ENCODE measurements at regions not wholly inside any gene's neighbourhood (a gene's known extent, or its start where the extent isn't known, plus 50 kb on each side); places are given as distances from the start of the nearest gene placed in this dataset.

- DNase-seq = no peak
Observed at GRCh38 chr3:187823746-187824145, 78.5 kb upstream of the BCL6 start.

GRCh38 chr3:187827723-187828122 is 82.5 kb upstream of the BCL6 start:
- no peak for DNase-seq

GRCh38 chr3:187828579-187829452 is 83.5 kb upstream of the BCL6 start:
- no peak for DNase-seq

- DNase-seq = no peak
Observed at GRCh38 chr3:187830181-187830580, 84.9 kb upstream of the BCL6 start.

- DNase-seq = no peak
Observed at GRCh38 chr3:187831125-187832051, 86.1 kb upstream of the BCL6 start.

- no peak for DNase-seq
Observed at GRCh38 chr3:187832202-187832601, 86.9 kb upstream of the BCL6 start.

- DNase-seq = no peak
Observed at GRCh38 chr3:187833375-187833774, 88.1 kb upstream of the BCL6 start.

GRCh38 chr3:187833799-187834578 is 88.7 kb upstream of the BCL6 start:
- DNase-seq = no peak

- no peak for DNase-seq
Observed at GRCh38 chr3:187836823-187837770, 91.8 kb upstream of the BCL6 start.

- DNase-seq = no peak
Observed at GRCh38 chr3:187838016-187838540, 92.8 kb upstream of the BCL6 start.

GRCh38 chr3:187839422-187839821 is 94.2 kb upstream of the BCL6 start:
- no peak for DNase-seq

- DNase-seq = no peak
Observed at GRCh38 chr3:187840856-187841255, 95.6 kb upstream of the BCL6 start.

- no peak for DNase-seq
Observed at GRCh38 chr3:187841560-187841959, 96.3 kb upstream of the BCL6 start.

- no peak for DNase-seq
Observed at GRCh38 chr3:187843654-187844053, 98.4 kb upstream of the BCL6 start.

GRCh38 chr3:187844708-187845107 is 99.4 kb upstream of the BCL6 start:
- no peak for DNase-seq

GRCh38 chr3:187845826-187846225 is 100.6 kb upstream of the BCL6 start:
- no peak for DNase-seq

- DNase-seq = no peak
Observed at GRCh38 chr3:187848401-187848800, 103.1 kb upstream of the BCL6 start.

GRCh38 chr3:187849016-187849654 is 103.9 kb upstream of the BCL6 start:
- DNase-seq = no peak

- DNase-seq = no peak
Observed at GRCh38 chr3:187850258-187850921, 105.1 kb upstream of the BCL6 start.
